ENCODE measurements at regions not wholly inside any gene's neighbourhood (a gene's known extent, or its start where the extent isn't known, plus 50 kb on each side); places are given as distances from the start of the nearest gene placed in this dataset.

GRCh38 chr5:106780355-106780754, 890.4 kb downstream of the EFNA5 start:
- TF ChIP-seq, protein P1, sequence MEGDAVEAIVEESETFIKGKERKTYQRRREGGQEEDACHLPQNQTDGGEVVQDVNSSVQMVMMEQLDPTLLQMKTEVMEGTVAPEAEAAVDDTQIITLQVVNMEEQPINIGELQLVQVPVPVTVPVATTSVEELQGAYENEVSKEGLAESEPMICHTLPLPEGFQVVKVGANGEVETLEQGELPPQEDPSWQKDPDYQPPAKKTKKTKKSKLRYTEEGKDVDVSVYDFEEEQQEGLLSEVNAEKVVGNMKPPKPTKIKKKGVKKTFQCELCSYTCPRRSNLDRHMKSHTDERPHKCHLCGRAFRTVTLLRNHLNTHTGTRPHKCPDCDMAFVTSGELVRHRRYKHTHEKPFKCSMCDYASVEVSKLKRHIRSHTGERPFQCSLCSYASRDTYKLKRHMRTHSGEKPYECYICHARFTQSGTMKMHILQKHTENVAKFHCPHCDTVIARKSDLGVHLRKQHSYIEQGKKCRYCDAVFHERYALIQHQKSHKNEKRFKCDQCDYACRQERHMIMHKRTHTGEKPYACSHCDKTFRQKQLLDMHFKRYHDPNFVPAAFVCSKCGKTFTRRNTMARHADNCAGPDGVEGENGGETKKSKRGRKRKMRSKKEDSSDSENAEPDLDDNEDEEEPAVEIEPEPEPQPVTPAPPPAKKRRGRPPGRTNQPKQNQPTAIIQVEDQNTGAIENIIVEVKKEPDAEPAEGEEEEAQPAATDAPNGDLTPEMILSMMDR (IDR thresholded peaks at IDR 0.05), result no peak
- TF ChIP-seq EZH2 (IDR thresholded peaks at IDR 0.05; ENCODE audit: borderline replicate concordance, insufficient read depth, low read depth, low read length, poor library complexity, severe bottlenecking), result no peak
